Adrenal gland (tissue), 9 donors: ENCODE measurements at regions not wholly inside any gene's neighbourhood (a gene's known extent, or its start where the extent isn't known, plus 50 kb on each side); places are given as distances from the start of the nearest gene placed in this dataset.

Experiments used
- DNase-seq, 7 donors: peaks; one replicate each; pipeline ENCODE4 v3.0.0-alpha.2; 2019 to 2020
- H3K27ac ChIP-seq, 5 donors: fragments of 200-600 bp; sonication (generic) in 4 of 5; 1 replicate in 3 of 5; 2 replicates in 2 of 5; pipeline versions ENCODE4 v1.5.1 to v1.8.0; 2016 to 2020; ENCODE audit warnings: mild to moderate bottlenecking in 1 of 5
- H3K27me3 ChIP-seq: fragments of 200-600 bp; 2 replicates; pipeline ENCODE4 v1.8.0; 2021
- H3K36me3 ChIP-seq, 2 donors: fragments of 200-600 bp; replicated peaks in 1 of 2; 1 replicate in 1 of 2; 2 replicates in 1 of 2; pipeline versions ENCODE4 v1.5.1 to v1.8.0; 2018 to 2022
- H3K4me1 ChIP-seq, 2 donors: fragments of 200-600 bp; replicated peaks in 1 of 2; 1 replicate in 1 of 2; 2 replicates in 1 of 2; pipeline versions ENCODE4 v1.5.1 to v1.8.0; 2018 to 2021
- H3K4me3 ChIP-seq, 4 donors: fragments of 200-600 bp; sonication (generic) in 3 of 4; one replicate each; pipeline ENCODE4 v1.5.1; 2016 to 2018
- H3K9me3 ChIP-seq, 3 donors: fragments of 200-600 bp; sonication (generic) in 1 of 3; replicated peaks in 1 of 3; 1 replicate in 2 of 3; 2 replicates in 1 of 3; pipeline versions ENCODE4 v1.5.1 to v1.8.0; 2016 to 2021
- POLR2A ChIP-seq, 2 donors: fragments of 450-650 bp; IDR thresholded peaks; one replicate each; pipeline ENCODE4 v1.6.1; 2017; ENCODE audit warnings: antibody characterized with exemption in 2 of 2, mild to moderate bottlenecking in 2 of 2, moderate library complexity in 1 of 2
- WGBS, 4 donors: extraction: QIAGEN DNeasy Blood & Tissue Kit in 2 of 4; methylation state at CpG; one replicate each; pipeline versions ENCODE4 v1.1.5 to v1.1.7; 2013 to 2017; 5-methylcytosine and 5-hydroxymethylcytosine counted together
- intact Hi-C, 2 donors: fragments of 100-400 bp; cut with DNase I; formaldehyde crosslinking; loops; one replicate each; pipeline versions ENCODE4 v1.14.1 to v1.15.0; 2022 to 2023
- TF ChIP-seq, protein P1 (sequence below), 6 experiments: fragments of 450-650 bp in 4 of 6; fragments of 200-600 bp in 2 of 6; sonication (generic) in 1 of 6; IDR thresholded peaks; 1 replicate in 5 of 6; 2 replicates in 1 of 6; pipeline versions ENCODE4 v1.5.1 to v1.8.0; 2016 to 2021; ENCODE audit warnings: antibody characterized with exemption in 6 of 6, mild to moderate bottlenecking in 2 of 6, moderate library complexity in 1 of 6
- donor health status: healthy with polysubstance abuse.
- donor health status: Bipolar disorder and iron deficiency.
- donor health status: DM: yes; HTN: yes; CAD: no.
- donor health status: DM: no; HTN: no; CAD: no.
- donor health status: DM: no; HTN: no; CAD: no.

DNA sequence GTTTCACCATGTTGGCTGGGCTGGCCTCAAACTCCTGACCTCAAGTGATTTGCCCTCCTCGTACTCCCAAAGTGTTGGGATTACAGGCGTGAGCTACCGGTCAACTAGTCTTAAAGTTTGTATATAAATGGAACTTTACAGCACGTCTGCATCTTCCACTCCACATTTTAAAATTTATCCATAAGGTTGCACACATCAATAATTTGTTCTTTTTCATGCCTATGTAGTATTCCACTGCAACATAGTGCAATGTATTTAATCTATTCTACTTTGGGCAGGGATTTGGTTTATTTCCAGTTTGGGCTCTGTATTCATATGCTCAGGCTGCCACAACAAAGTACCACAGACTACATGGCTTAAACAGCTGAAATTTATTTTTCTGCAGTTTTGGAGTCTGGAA, 90.0 kb downstream of the NPTX2 start:
- H3K4me3 ChIP-seq, result no peak overlapping the region
- no peak for DNase-seq
- H3K27ac ChIP-seq, result no peak overlapping the region
- 73 to 80% (median 75%) methylated on average over 4 of the region's 4 CpGs for WGBS, 4 donors
- H3K27me3 ChIP-seq, result no peaks in the 10 kb centered on the region
- TF ChIP-seq, protein P1, sequence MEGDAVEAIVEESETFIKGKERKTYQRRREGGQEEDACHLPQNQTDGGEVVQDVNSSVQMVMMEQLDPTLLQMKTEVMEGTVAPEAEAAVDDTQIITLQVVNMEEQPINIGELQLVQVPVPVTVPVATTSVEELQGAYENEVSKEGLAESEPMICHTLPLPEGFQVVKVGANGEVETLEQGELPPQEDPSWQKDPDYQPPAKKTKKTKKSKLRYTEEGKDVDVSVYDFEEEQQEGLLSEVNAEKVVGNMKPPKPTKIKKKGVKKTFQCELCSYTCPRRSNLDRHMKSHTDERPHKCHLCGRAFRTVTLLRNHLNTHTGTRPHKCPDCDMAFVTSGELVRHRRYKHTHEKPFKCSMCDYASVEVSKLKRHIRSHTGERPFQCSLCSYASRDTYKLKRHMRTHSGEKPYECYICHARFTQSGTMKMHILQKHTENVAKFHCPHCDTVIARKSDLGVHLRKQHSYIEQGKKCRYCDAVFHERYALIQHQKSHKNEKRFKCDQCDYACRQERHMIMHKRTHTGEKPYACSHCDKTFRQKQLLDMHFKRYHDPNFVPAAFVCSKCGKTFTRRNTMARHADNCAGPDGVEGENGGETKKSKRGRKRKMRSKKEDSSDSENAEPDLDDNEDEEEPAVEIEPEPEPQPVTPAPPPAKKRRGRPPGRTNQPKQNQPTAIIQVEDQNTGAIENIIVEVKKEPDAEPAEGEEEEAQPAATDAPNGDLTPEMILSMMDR (IDR thresholded peaks at IDR 0.05), result no peak
- no peaks in the 10 kb centered on the region for H3K9me3 ChIP-seq
- no peaks in the 10 kb centered on the region for H3K36me3 ChIP-seq
- intact Hi-C loops, result no loop called here
- no peaks in the 10 kb centered on the region for H3K4me1 ChIP-seq

DNA sequence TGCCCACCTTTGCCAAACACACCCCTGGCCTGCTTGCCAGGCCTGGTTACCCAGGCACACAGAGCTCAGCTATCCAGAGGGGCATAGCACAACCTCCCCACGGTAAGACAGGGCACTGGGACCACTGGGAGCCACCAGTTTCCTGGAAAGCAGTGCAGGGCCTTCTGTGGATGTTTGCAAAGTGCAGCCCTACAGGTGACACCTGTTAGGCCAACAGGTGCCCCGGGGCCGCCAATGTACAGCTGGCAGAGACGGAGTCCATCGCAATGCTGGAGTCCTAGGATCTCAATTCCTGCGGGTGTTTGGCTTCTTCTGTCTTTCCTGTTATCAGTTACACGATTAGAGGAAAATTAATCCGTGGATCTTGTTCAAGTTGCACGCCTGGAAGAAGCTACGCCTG, 94.9 kb downstream of the NPTX2 start:
- H3K36me3 ChIP-seq, result no peaks in the 10 kb centered on the region
- H3K9me3 ChIP-seq, result no peaks in the 10 kb centered on the region
- no peaks in the 10 kb centered on the region for H3K27me3 ChIP-seq
- DNase-seq, result no peak
- no peaks in the 10 kb centered on the region for H3K4me1 ChIP-seq
- H3K4me3 ChIP-seq, result no peak overlapping the region
- no peak overlapping the region for H3K27ac ChIP-seq
- intact Hi-C loops, result no loop called here
- TF ChIP-seq, protein P1 (IDR thresholded peaks at IDR 0.05), result no peak
- WGBS, 4 donors, result 85 to 95% (median 89%) methylated on average over 10 of the region's 10 CpGs

DNA sequence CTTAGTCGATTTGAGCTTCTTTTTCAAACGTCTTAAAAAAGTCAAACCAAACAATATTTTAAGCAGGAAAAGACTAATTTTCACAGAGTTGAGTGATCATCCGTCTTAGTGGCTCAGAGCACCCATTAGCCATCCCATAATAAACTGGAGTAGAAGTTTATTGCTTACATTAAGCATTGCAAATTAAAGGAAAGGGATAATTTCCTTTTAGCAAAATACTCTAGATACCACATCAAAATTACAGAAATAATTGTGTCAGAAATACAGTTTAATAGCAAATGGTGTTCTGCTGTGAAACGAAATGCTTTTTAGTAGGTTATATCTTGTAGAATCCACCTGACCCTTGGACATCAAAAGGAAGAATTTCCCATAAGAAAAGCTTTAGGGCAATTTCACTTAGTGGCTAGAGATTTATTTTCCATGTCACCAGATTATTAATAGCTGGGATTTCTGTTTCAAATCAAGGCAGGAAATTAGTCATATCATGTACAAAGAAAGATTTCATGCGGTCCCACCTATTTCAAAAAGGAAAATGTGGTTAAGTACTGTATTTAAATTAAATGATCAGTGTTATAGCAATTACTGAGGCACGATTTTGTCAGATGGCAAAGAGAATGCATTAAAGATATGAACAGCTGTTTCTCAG, 96.2 kb downstream of the NPTX2 start:
- intact Hi-C loops, result no loop called here

DNA sequence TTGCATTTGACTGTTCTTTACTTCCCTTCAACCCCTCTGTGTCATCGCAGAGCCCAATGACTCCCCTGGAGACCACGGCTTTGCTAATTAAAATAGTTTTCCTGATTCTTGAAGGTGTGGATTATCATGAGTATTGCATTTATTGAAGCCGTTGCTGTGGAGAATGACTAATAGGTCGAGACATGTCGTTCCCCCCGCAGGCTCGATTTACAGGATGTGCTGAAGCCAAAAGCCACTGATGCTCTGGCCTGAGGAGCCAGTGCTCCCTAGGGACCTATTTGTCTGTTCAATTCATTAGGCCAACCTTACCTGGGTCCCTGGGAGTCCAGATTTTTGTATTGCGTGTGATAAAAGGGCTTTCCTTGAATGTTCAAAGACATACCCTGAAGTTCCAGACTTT, 102.3 kb downstream of the NPTX2 start:
- no peaks in the 10 kb centered on the region for H3K36me3 ChIP-seq
- H3K4me1 ChIP-seq, result no peaks in the 10 kb centered on the region
- H3K27ac ChIP-seq, result no peak overlapping the region
- H3K9me3 ChIP-seq, result no peaks in the 10 kb centered on the region
- intact Hi-C loops, result no loop called here
- H3K4me3 ChIP-seq, result no peak overlapping the region
- no peak for DNase-seq
- 53 to 65% (median 63%) methylated on average over 8 of the region's 8 CpGs for WGBS, 4 donors
- H3K27me3 ChIP-seq, result peaks cover 11% of the 10 kb centered on the region
- TF ChIP-seq, protein P1 (IDR thresholded peaks at IDR 0.05), result no peak
- no peak for TF ChIP-seq POLR2A (IDR thresholded peaks at IDR 0.05)

More for the DNA sequence above, 96.2 kb downstream of the NPTX2 start:
- no peaks in the 10 kb centered on the region for H3K27me3 ChIP-seq
- H3K9me3 ChIP-seq, result no peaks in the 10 kb centered on the region
- no peaks in the 10 kb centered on the region for H3K36me3 ChIP-seq
- no peak for TF ChIP-seq POLR2A (IDR thresholded peaks at IDR 0.05)
- TF ChIP-seq, protein P1 (IDR thresholded peaks at IDR 0.05), result no peak
- 46 to 59% (median 55%) methylated on average over 6 of the region's 6 CpGs for WGBS, 4 donors
- H3K4me3 ChIP-seq, result no peak overlapping the region
- H3K27ac ChIP-seq, result no peak overlapping the region
- no peak for DNase-seq
- no peaks in the 10 kb centered on the region for H3K4me1 ChIP-seq
